Large intestine (tissue), 3 donors: ENCODE measurements at regions not wholly inside any gene's neighbourhood (a gene's known extent, or its start where the extent isn't known, plus 50 kb on each side); places are given as distances from the start of the nearest gene placed in this dataset.

Source experiments
- DNase-seq, 2 donors: peaks; one replicate each; pipeline versions ENCODE4 v3.0.0 to v3.0.0-alpha.2; 2013
- H3K27ac ChIP-seq: one replicate; pipeline ENCODE4 v1.5.1; 2013; ENCODE audit warnings: low read length
- H3K27me3 ChIP-seq: 2 replicates; pipeline ENCODE4 v1.6.1; 2013; ENCODE audit warnings: low read length; ENCODE audit not compliant: control insufficient read depth, insufficient read depth
- H3K36me3 ChIP-seq: 2 replicates; pipeline ENCODE4 v1.6.1; 2013; ENCODE audit warnings: low read length; ENCODE audit not compliant: control insufficient read depth, insufficient read depth
- H3K4me1 ChIP-seq: one replicate; pipeline ENCODE4 v1.6.1; 2013; ENCODE audit warnings: low read length; ENCODE audit not compliant: control insufficient read depth, insufficient read depth
- H3K4me3 ChIP-seq: one replicate; pipeline ENCODE4 v1.5.1; 2013; ENCODE audit warnings: low read length
- H3K9me3 ChIP-seq: one replicate; pipeline ENCODE4 v1.6.1; 2013; ENCODE audit warnings: mild to moderate bottlenecking, low read depth, low read length, moderate library complexity; ENCODE audit not compliant: control insufficient read depth
- WGBS: methylation state at CpG from one replicate; pipeline ENCODE4 v1.1.5; 2013; ENCODE audit warnings: low lambda C conversion rate; ENCODE audit not compliant: insufficient coverage; 5-methylcytosine and 5-hydroxymethylcytosine counted together

- WGBS = no CpG with 5 or more reads among the region's 4 CpGs
- no peaks in the 10 kb centered on the region for H3K36me3 ChIP-seq
These were observed 187.2 kb upstream of the HS6ST1 start for GRCh38 chr2:128505575-128506526.

DNA sequence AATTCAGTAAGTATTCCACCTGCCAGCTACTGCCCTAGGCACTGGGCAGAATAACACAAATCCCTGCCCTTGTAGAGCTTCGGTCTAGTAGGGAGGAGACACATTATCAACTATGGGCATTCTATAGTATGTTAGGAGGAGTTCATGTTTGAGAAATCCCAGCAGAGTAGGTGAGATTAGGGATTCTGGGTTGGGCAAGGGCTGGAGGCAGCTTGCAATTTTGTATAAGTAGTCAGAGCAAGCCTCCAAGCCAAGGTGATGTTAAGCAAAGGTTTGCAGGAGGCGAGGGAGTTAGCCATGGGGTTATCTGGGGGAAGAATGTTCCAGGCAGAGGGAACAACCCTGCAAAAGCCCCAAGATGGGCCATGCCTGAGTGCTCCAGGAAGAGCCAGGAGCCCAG is 187.9 kb upstream of the HS6ST1 start:
- WGBS = no CpG with 5 or more reads among the region's 2 CpGs
- no peak for DNase-seq
- H3K27ac ChIP-seq = no peak overlapping the region
- H3K4me3 ChIP-seq = no peak overlapping the region
- H3K9me3 ChIP-seq = no peaks in the 10 kb centered on the region
- no peaks in the 10 kb centered on the region for H3K27me3 ChIP-seq
- no peaks in the 10 kb centered on the region for H3K4me1 ChIP-seq
- H3K36me3 ChIP-seq = no peaks in the 10 kb centered on the region

More at GRCh38 chr2:128505575-128506526, 187.2 kb upstream of the HS6ST1 start:
- no peak overlapping the region for H3K4me3 ChIP-seq
- no peaks in the 10 kb centered on the region for H3K9me3 ChIP-seq
- H3K27me3 ChIP-seq = no peaks in the 10 kb centered on the region
- H3K4me1 ChIP-seq = no peaks in the 10 kb centered on the region
- DNase-seq = no peak
- H3K27ac ChIP-seq = no peak overlapping the region

DNA sequence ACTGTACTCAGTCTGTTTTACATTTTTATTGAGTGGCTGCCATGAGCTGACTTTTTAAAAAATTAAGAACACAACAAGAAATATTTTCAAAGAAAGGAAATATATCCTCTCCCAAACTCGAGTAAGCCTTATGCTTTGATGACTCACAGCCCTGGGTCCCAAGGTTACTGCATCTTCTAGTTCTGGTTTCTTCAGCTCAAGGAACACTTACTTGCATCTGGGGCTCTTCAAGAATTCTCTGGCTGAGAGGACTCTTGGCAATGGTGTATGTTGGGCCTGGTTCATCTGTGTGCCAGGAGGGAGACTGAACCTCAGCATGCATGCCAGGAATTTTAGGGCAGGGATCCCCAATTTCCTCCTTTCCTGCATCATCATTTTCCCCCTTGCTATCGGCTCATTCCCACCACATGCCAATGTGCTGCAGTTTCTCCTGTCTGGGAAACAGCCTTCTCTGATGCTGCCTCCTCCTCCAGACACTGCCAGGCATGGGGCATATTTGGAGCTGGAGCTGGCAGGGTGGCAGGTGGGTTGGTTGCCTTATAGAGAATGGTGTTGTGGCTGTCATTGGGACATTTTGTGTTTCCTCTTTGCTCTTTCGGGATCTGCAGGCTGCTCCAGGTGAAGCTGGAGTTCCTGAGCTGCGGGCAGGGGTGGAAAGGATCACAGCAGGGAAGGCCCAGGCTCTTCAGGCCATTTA is 192.2 kb upstream of the HS6ST1 start:
- no peak overlapping the region for H3K27ac ChIP-seq
- H3K9me3 ChIP-seq = no peaks in the 10 kb centered on the region
- WGBS = no CpG with 5 or more reads among the region's 4 CpGs
- DNase-seq = no peak
- no peaks in the 10 kb centered on the region for H3K27me3 ChIP-seq
- no peaks in the 10 kb centered on the region for H3K36me3 ChIP-seq
- H3K4me1 ChIP-seq = no peaks in the 10 kb centered on the region
- H3K4me3 ChIP-seq = no peak overlapping the region

DNA sequence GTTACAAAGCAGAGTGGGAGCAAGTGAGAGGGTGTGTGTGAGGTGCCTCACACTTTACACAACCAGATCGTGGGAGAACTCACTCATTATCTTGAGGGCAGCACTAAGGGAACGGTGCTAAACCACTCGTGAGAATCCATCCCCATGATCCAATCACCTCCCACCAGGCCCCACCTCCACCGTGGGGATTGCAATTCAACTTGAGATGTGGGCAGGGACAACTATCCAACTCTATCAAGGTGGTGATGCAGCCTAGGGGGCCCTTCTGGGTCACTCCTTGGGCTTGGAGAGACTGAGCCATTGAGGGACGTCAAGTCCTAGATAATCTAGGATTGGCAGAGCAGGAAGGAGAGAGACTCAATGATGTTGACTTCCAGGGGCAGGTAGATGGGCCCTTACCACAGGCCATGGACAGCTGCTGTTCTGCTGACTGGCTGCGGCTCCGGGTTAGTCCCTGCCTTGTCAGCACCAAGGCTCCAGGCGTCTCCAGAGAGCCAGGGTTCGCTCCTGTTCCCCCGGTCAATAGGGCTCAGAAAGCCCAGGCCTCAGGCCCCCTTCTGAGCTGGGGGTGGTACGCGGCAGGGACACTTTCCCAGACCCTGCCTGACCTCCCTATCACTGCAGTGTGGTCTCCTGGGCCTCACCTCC is 193.2 kb upstream of the HS6ST1 start:
- Histone ChIP-seq H3K9me3 (no peaks in the 10 kb centered on the region), H3K4me1 (no peaks in the 10 kb centered on the region), H3K27ac (no peak overlapping the region), H3K4me3 (no peak overlapping the region), H3K36me3 (no peaks in the 10 kb centered on the region), H3K27me3 (no peaks in the 10 kb centered on the region)
- no CpG with 5 or more reads among the region's 12 CpGs for WGBS
- DNase-seq = no peak

GRCh38 chr2:128512379-128513115 is 193.9 kb upstream of the HS6ST1 start:
- H3K9me3 ChIP-seq = no peaks in the 10 kb centered on the region
- no peak overlapping the region for H3K27ac ChIP-seq
- no peaks in the 10 kb centered on the region for H3K27me3 ChIP-seq
- H3K4me1 ChIP-seq = no peaks in the 10 kb centered on the region
- no peak for DNase-seq
- H3K4me3 ChIP-seq = no peak overlapping the region
- 100% methylated on average over 2 of the region's 9 CpGs for WGBS
- H3K36me3 ChIP-seq = no peaks in the 10 kb centered on the region

DNA sequence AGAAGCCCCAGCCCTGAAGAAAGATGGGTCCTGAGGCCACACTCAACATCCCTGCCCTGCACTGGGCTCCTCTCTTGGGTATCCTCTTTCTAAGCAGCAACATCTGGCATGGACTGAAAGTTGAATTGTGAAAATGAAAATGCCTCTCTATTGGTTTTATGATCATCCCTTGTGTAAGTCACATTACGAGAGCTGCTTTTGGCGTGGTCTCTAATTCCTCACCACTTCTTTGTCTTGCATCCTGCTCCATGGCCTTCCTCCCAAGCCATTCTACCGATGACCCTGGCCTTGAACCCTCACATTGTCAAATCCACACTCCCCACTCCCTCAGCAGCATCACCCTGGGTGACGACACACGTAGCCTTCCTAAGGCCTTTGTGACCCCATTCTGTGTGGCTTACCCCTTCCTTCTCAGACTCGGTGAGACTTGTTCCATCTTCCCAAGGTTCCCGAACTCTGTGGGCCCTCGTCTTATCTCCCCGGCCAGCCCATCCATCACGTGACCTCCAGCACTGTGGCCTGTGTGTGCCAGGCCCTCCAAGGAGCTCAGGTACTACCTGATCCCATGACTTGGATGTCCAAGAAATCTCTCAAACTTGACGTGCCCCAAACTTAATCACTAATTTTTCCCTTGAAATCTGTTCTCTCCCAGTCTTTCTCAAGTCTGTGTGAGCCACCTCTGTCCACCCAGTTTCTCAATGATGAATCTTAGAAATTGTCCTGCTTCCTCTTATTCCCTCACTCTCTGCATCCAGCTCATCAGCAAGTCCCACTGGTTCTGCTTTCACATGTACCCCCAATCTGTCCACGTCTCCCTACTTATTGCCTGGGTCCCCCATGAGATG is 194.7 kb upstream of the HS6ST1 start:
- DNase-seq = no peak
- no peaks in the 10 kb centered on the region for H3K9me3 ChIP-seq
- no peak overlapping the region for H3K27ac ChIP-seq
- H3K36me3 ChIP-seq = no peaks in the 10 kb centered on the region
- 94% methylated on average over 3 of the region's 12 CpGs for WGBS
- no peak overlapping the region for H3K4me3 ChIP-seq
- no peaks in the 10 kb centered on the region for H3K4me1 ChIP-seq
- H3K27me3 ChIP-seq = no peaks in the 10 kb centered on the region

DNA sequence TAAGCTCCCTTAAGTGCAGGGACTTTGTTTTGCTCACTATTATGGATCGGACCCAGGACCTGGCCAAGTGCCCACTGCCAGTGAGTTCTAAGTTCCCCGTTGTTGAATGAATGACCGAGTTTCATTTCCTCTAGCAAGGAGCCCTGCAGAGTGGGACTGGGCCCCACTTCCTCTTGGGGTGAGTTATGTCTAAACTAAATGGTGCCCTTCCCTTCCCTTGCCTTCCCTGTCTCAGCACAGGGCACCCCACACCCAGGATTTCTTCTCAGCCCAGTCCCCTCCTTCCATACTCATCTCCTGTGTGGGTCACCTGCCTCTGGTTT is 195.3 kb upstream of the HS6ST1 start:
- Histone ChIP-seq H3K4me3 (no peak overlapping the region), H3K36me3 (no peaks in the 10 kb centered on the region), H3K4me1 (no peaks in the 10 kb centered on the region), H3K27ac (no peak overlapping the region), H3K9me3 (no peaks in the 10 kb centered on the region), H3K27me3 (no peaks in the 10 kb centered on the region)
- no CpG with 5 or more reads among the region's 3 CpGs for WGBS
- no peak for DNase-seq

DNA sequence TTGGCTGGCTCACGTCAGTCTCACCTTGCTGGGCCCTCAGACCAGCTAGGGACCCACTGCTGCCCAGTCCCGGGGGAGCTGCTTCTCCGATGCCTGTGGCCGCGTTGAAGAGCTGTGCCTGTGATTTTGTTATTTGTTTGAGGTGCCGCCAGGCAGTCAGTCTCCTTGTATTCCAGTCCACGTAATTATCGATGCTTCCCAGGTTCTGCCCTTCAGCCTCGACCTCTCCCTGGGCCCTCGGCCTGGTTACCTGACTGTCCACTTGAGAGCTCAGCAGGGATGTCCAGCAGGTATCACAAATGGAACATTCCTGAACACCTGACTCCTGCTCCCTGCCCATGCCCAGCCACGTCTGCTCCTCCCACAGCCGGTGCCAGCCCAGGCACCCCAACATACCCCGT is 195.9 kb upstream of the HS6ST1 start:
- DNase-seq = no peak
- H3K27ac ChIP-seq = no peak overlapping the region
- no peaks in the 10 kb centered on the region for H3K36me3 ChIP-seq
- H3K4me1 ChIP-seq = no peaks in the 10 kb centered on the region
- WGBS = no CpG with 5 or more reads among the region's 13 CpGs
- H3K27me3 ChIP-seq = no peaks in the 10 kb centered on the region
- H3K9me3 ChIP-seq = no peaks in the 10 kb centered on the region
- H3K4me3 ChIP-seq = no peak overlapping the region

GRCh38 chr2:128516938-128517337 is 198.3 kb upstream of the HS6ST1 start:
- Histone ChIP-seq H3K27ac (no peak overlapping the region), H3K4me3 (no peak overlapping the region), H3K9me3 (no peaks in the 10 kb centered on the region), H3K36me3 (no peaks in the 10 kb centered on the region), H3K27me3 (no peaks in the 10 kb centered on the region), H3K4me1 (no peaks in the 10 kb centered on the region)
- DNase-seq = no peak
- WGBS = no CpG with 5 or more reads among the region's 7 CpGs
